Tibial nerve (tissue), 4 donors: ENCODE measurements at regions not wholly inside any gene's neighbourhood (a gene's known extent, or its start where the extent isn't known, plus 50 kb on each side); places are given as distances from the start of the nearest gene placed in this dataset.

ENCODE experiments used
- DNase-seq, 2 donors: peaks; one replicate each; pipeline ENCODE4 v3.0.0-alpha.2; 2019; ENCODE audit warnings: low spot score in 2 of 2
- H3K27ac ChIP-seq, 4 donors: fragments of 200-600 bp; sonication (generic) in 3 of 4; one replicate each; pipeline ENCODE4 v1.5.1; 2017 to 2019; ENCODE audit warnings: mild to moderate bottlenecking in 1 of 4
- H3K27me3 ChIP-seq, 2 donors: fragments of 200-600 bp; sonication (generic) in 1 of 2; one replicate each; pipeline versions ENCODE4 v1.5.1 to v1.6.0; 2017 to 2019
- H3K36me3 ChIP-seq, 3 donors: fragments of 200-600 bp; sonication (generic); one replicate each; pipeline ENCODE4 v1.5.1; 2018 to 2019
- H3K4me1 ChIP-seq, 4 donors: fragments of 200-600 bp; sonication (generic) in 3 of 4; one replicate each; pipeline ENCODE4 v1.5.1; 2017 to 2019
- H3K4me3 ChIP-seq, 4 donors: fragments of 200-600 bp; sonication (generic) in 3 of 4; one replicate each; pipeline ENCODE4 v1.5.1; 2017 to 2019; ENCODE audit warnings: mild to moderate bottlenecking in 1 of 4, moderate library complexity in 1 of 4
- H3K9me3 ChIP-seq, 4 donors: fragments of 200-600 bp; sonication (generic) in 3 of 4; one replicate each; pipeline ENCODE4 v1.5.1; 2017 to 2019
- EP300 ChIP-seq, 2 donors: sonication (generic); formaldehyde crosslinking; IDR thresholded peaks; one replicate each; pipeline ENCODE4 v1.6.1; 2017; ENCODE audit warnings: antibody characterized with exemption in 2 of 2, mild to moderate bottlenecking in 1 of 2
- POLR2A ChIP-seq, 2 donors: fragments of 450-650 bp; IDR thresholded peaks; one replicate each; pipeline ENCODE4 v1.6.1; 2017; ENCODE audit warnings: antibody characterized with exemption in 2 of 2, mild to moderate bottlenecking in 2 of 2, moderate library complexity in 2 of 2
- WGBS, 2 donors: methylation state at CpG; one replicate each; pipeline ENCODE4 v1.1.5; 2018; 5-methylcytosine and 5-hydroxymethylcytosine counted together
- TF ChIP-seq, protein P1 (sequence below), 5 experiments: fragments of 200-600 bp in 3 of 5; fragments of 450-650 bp in 2 of 5; sonication (generic) in 3 of 5; IDR thresholded peaks; one replicate each; pipeline ENCODE4 v1.5.1; 2016 to 2019; ENCODE audit warnings: antibody characterized with exemption in 5 of 5, mild to moderate bottlenecking in 3 of 5, moderate library complexity in 2 of 5

DNA sequence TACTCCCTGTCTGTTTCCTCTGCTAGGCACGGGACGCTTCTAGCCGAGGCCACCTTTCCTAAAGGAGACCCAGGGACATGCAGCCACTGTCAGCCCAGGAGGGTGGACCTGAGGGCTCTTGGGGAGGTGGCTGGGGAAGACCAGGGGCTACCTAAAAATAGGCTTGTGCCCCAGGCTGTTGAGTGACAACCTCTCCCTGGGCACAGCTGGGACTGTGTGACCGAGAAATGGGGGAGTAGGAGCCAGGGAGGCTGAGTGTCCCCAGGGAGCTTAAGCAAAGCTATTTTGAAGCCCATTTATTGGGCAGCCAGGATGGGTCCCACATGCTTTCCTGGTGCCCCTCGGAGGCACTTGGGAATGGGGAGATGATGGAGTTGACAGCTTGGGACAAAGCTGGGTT, 63.8 kb downstream of the CALML3 start:
- Histone ChIP-seq H3K27ac (no peak overlapping the region), H3K4me1 (peaks cover 0 to 28% (median 0%) of the 10 kb centered on the region in 4 donors), H3K9me3 (no peaks in the 10 kb centered on the region), H3K36me3 (no peaks in the 10 kb centered on the region), H3K27me3 (no peaks in the 10 kb centered on the region), H3K4me3 (no peak overlapping the region)
- DNase-seq: no peak
- TF ChIP-seq EP300 (IDR thresholded peaks at IDR 0.05) (no peak), POLR2A (IDR thresholded peaks at IDR 0.05) (no peak)
- TF ChIP-seq, protein P1, sequence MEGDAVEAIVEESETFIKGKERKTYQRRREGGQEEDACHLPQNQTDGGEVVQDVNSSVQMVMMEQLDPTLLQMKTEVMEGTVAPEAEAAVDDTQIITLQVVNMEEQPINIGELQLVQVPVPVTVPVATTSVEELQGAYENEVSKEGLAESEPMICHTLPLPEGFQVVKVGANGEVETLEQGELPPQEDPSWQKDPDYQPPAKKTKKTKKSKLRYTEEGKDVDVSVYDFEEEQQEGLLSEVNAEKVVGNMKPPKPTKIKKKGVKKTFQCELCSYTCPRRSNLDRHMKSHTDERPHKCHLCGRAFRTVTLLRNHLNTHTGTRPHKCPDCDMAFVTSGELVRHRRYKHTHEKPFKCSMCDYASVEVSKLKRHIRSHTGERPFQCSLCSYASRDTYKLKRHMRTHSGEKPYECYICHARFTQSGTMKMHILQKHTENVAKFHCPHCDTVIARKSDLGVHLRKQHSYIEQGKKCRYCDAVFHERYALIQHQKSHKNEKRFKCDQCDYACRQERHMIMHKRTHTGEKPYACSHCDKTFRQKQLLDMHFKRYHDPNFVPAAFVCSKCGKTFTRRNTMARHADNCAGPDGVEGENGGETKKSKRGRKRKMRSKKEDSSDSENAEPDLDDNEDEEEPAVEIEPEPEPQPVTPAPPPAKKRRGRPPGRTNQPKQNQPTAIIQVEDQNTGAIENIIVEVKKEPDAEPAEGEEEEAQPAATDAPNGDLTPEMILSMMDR (IDR thresholded peaks at IDR 0.05): no peak
- 90 to 93% methylated on average over 5 of the region's 5 CpGs for WGBS, 2 donors
